Smooth muscle cell (in vitro differentiated cells): ENCODE measurements at regions not wholly inside any gene's neighbourhood (a gene's known extent, or its start where the extent isn't known, plus 50 kb on each side); places are given as distances from the start of the nearest gene placed in this dataset.
"Not testable (repeated sequence)": the region's sequence is repeated elsewhere in the genome, so short reads cannot be mapped to it uniquely, and the experiment has no call there.

Experiments used
- DNase-seq: peaks from one replicate; lab custom pipeline; 2025; ENCODE audit not compliant: unreplicated experiment; lab: John Stamatoyannopoulos, UW
- H2AFZ ChIP-seq: fragments of 200-600 bp; sonication (generic); 2 replicates; pipeline ENCODE4 v1.6.0; 2016; ENCODE audit warnings: antibody characterized with exemption, low read depth, mild to moderate bottlenecking
- H3F3A ChIP-seq: fragments of 200-600 bp; sonication (generic); 2 replicates; pipeline ENCODE4 v1.6.0; 2017; ENCODE audit warnings: antibody characterized with exemption, low read depth
- H3K27ac ChIP-seq: fragments of 200-600 bp; sonication (generic); 2 replicates; pipeline ENCODE4 v1.5.1; 2016; ENCODE audit warnings: low read depth, mild to moderate bottlenecking
- H3K27me3 ChIP-seq: fragments of 200-600 bp; sonication (generic); 2 replicates; pipeline ENCODE4 v1.6.1; 2016; ENCODE audit warnings: low read depth, mild to moderate bottlenecking
- H3K36me3 ChIP-seq: fragments of 200-600 bp; sonication (generic); 2 replicates; pipeline ENCODE4 v1.5.1; 2016; ENCODE audit warnings: low read depth
- H3K4me1 ChIP-seq: fragments of 200-600 bp; sonication (generic); 2 replicates; pipeline ENCODE4 v1.5.1; 2016; ENCODE audit warnings: low read depth
- H3K4me2 ChIP-seq: fragments of 200-600 bp; sonication (generic); 2 replicates; pipeline ENCODE4 v1.6.0; 2016; ENCODE audit warnings: mild to moderate bottlenecking
- H3K4me3 ChIP-seq: fragments of 200-600 bp; sonication (generic); 2 replicates; pipeline ENCODE4 v1.5.1; 2016; ENCODE audit warnings: mild to moderate bottlenecking
- H3K79me2 ChIP-seq: fragments of 200-600 bp; sonication (generic); 2 replicates; pipeline ENCODE4 v1.6.0; 2016; ENCODE audit warnings: low read depth, mild to moderate bottlenecking
- H3K9ac ChIP-seq: fragments of 200-600 bp; sonication (generic); 2 replicates; pipeline ENCODE4 v1.6.0; 2016; ENCODE audit warnings: low read depth
- H3K9me3 ChIP-seq: fragments of 200-600 bp; sonication (generic); replicated peaks from 2 replicates; pipeline ENCODE4 v1.5.1; 2016; ENCODE audit warnings: low read depth
- H4K20me1 ChIP-seq: fragments of 200-600 bp; sonication (generic); 2 replicates; pipeline ENCODE4 v1.6.0; 2016; ENCODE audit warnings: low read depth
- CTCF ChIP-seq: fragments of 200-600 bp; sonication (generic); IDR thresholded peaks from 2 replicates; pipeline ENCODE4 v1.5.1; 2017; ENCODE audit warnings: borderline replicate concordance, mild to moderate bottlenecking, antibody characterized with exemption; ENCODE audit not compliant: insufficient read depth, poor library complexity, severe bottlenecking
- WGBS: methylation state at CpG from one replicate; pipeline ENCODE4 v1.1.7; 2016; ENCODE audit warnings: low lambda C conversion rate; 5-methylcytosine and 5-hydroxymethylcytosine counted together

GRCh38 chr7:13751766-13752165, 237.7 kb downstream of the ETV1 start:
- Histone ChIP-seq H3K4me1 (peaks cover 22% of the 10 kb centered on the region), H4K20me1 (no peaks in the 10 kb centered on the region), H3K9ac (no peak overlapping the region), H3K27ac (no peak overlapping the region), H3K4me3 (no peak overlapping the region), H3K4me2 (no peak overlapping the region), H3F3A (no peaks in the 10 kb centered on the region), H2AFZ (no peak overlapping the region), H3K36me3 (no peaks in the 10 kb centered on the region), H3K79me2 (no peaks in the 10 kb centered on the region), H3K9me3 (no peaks in the 10 kb centered on the region), H3K27me3 (no peaks in the 10 kb centered on the region)
- no peak for TF ChIP-seq CTCF
- 86% methylated on average over 1 of the region's 1 CpG for WGBS
- no peak for DNase-seq

- Histone ChIP-seq H3K4me1 (no peaks in the 10 kb centered on the region), H3K79me2 (no peaks in the 10 kb centered on the region), H3K9me3 (no peaks in the 10 kb centered on the region), H3K27me3 (no peaks in the 10 kb centered on the region), H3K4me3 (no peak overlapping the region), H3K9ac (no peak overlapping the region), H3K4me2 (no peak overlapping the region), H3K36me3 (no peaks in the 10 kb centered on the region), H4K20me1 (no peaks in the 10 kb centered on the region), H3F3A (no peaks in the 10 kb centered on the region), H3K27ac (no peak overlapping the region), H2AFZ (no peak overlapping the region)
- 94% methylated on average over 1 of the region's 1 CpG for WGBS
- no peak for DNase-seq
- TF ChIP-seq CTCF: no peak
These were observed 231.6 kb downstream of the ETV1 start for GRCh38 chr7:13757841-13758240.

- not testable (repeated sequence) for H3K4me2 ChIP-seq, H3K27ac ChIP-seq, H2AFZ ChIP-seq, H3K4me1 ChIP-seq, H3K4me3 ChIP-seq, H3K36me3 ChIP-seq, H4K20me1 ChIP-seq, H3K79me2 ChIP-seq, H3K27me3 ChIP-seq, H3K9ac ChIP-seq, DNase-seq, H3K9me3 ChIP-seq, H3F3A ChIP-seq
- 75% methylated on average over 15 of the region's 16 CpGs for WGBS
These were observed 223.6 kb downstream of the ETV1 start for GRCh38 chr7:13765853-13766252.

GRCh38 chr7:13770305-13770704, 219.2 kb downstream of the ETV1 start:
- WGBS: 75% methylated on average over 1 of the region's 1 CpG
- Histone ChIP-seq H4K20me1 (no peaks in the 10 kb centered on the region), H2AFZ (no peak overlapping the region), H3K9ac (no peak overlapping the region), H3K4me1 (no peaks in the 10 kb centered on the region), H3K27me3 (no peaks in the 10 kb centered on the region), H3K4me2 (no peak overlapping the region), H3K4me3 (no peak overlapping the region), H3K79me2 (no peaks in the 10 kb centered on the region), H3K36me3 (no peaks in the 10 kb centered on the region), H3F3A (no peaks in the 10 kb centered on the region), H3K9me3 (no peaks in the 10 kb centered on the region), H3K27ac (no peak overlapping the region)
- TF ChIP-seq CTCF: no peak
- DNase-seq: no peak
